Trophoblast cell (in vitro differentiated cells and primary cell): ENCODE measurements at regions not wholly inside any gene's neighbourhood (a gene's known extent, or its start where the extent isn't known, plus 50 kb on each side); places are given as distances from the start of the nearest gene placed in this dataset.

Experiments
- DNase-seq, 2 donors: peaks; one replicate each; pipeline ENCODE4 v3.0.0-alpha.2; 2016
- H2AFZ ChIP-seq: 2 replicates; pipeline ENCODE4 v1.6.1; 2013; ENCODE audit warnings: low read length, moderate library complexity, mild to moderate bottlenecking; ENCODE audit not compliant: insufficient read depth, poor library complexity
- H2AK5ac ChIP-seq: 2 replicates; pipeline ENCODE4 v1.6.1; 2013; ENCODE audit warnings: mild to moderate bottlenecking, low read length
- H2BK120ac ChIP-seq: 2 replicates; pipeline ENCODE4 v1.6.1; 2013; ENCODE audit warnings: low read length, mild to moderate bottlenecking, moderate library complexity; ENCODE audit not compliant: insufficient read depth, poor library complexity
- H2BK12ac ChIP-seq: 2 replicates; pipeline ENCODE4 v1.6.1; 2013; ENCODE audit warnings: mild to moderate bottlenecking, low read length, moderate library complexity
- H2BK5ac ChIP-seq: 2 replicates; pipeline ENCODE4 v1.6.1; 2013; ENCODE audit warnings: low read length, low read depth, moderate library complexity, mild to moderate bottlenecking; ENCODE audit not compliant: poor library complexity
- H3K14ac ChIP-seq: 2 replicates; pipeline ENCODE4 v1.6.1; 2013; ENCODE audit warnings: mild to moderate bottlenecking, low read length
- H3K18ac ChIP-seq: 2 replicates; pipeline ENCODE4 v1.6.1; 2013; ENCODE audit warnings: mild to moderate bottlenecking, low read length
- H3K23ac ChIP-seq: 2 replicates; pipeline ENCODE4 v1.6.1; 2013; ENCODE audit warnings: low read length
- H3K27ac ChIP-seq: 2 replicates; pipeline ENCODE4 v1.5.1; 2013; ENCODE audit warnings: low read depth, mild to moderate bottlenecking, inconsistent platforms, low read length, moderate library complexity
- H3K27me3 ChIP-seq: 2 replicates; pipeline ENCODE4 v1.6.1; 2013; ENCODE audit warnings: inconsistent platforms, mild to moderate bottlenecking, low read length, moderate library complexity; ENCODE audit not compliant: insufficient read depth
- H3K36me3 ChIP-seq, 2 experiments: 1 replicate in 1 of 2; 2 replicates in 1 of 2; pipeline ENCODE4 v1.6.1; 2013; ENCODE audit warnings: low read length in 2 of 2, mild to moderate bottlenecking in 2 of 2, moderate library complexity in 1 of 2; ENCODE audit not compliant: insufficient read depth in 2 of 2, control insufficient read depth in 1 of 2
- H3K4ac ChIP-seq: 2 replicates; pipeline ENCODE4 v1.6.1; 2013; ENCODE audit warnings: low read depth, mild to moderate bottlenecking, low read length, moderate library complexity
- H3K4me1 ChIP-seq, 2 experiments: 1 replicate in 1 of 2; 2 replicates in 1 of 2; pipeline ENCODE4 v1.6.1; 2013; ENCODE audit warnings: low read length in 2 of 2, mild to moderate bottlenecking in 2 of 2, moderate library complexity in 1 of 2; ENCODE audit not compliant: insufficient read depth in 2 of 2, control insufficient read depth in 1 of 2
- H3K4me2 ChIP-seq: 2 replicates; pipeline ENCODE4 v1.6.1; 2013; ENCODE audit warnings: inconsistent platforms, mild to moderate bottlenecking, low read length, moderate library complexity
- H3K4me3 ChIP-seq: 2 replicates; pipeline ENCODE4 v1.5.1; 2013; ENCODE audit warnings: mild to moderate bottlenecking, low read depth, low read length, inconsistent platforms
- H3K79me1 ChIP-seq: one replicate; pipeline ENCODE4 v1.6.1; 2013; ENCODE audit warnings: low read length
- H3K79me2 ChIP-seq: 2 replicates; pipeline ENCODE4 v1.6.1; 2013; ENCODE audit warnings: low read length, mild to moderate bottlenecking; ENCODE audit not compliant: control insufficient read depth, insufficient read depth, poor library complexity
- H3K9ac ChIP-seq: 2 replicates; pipeline ENCODE4 v1.6.1; 2013; ENCODE audit warnings: mild to moderate bottlenecking, low read length
- H3K9me3 ChIP-seq: 2 replicates; pipeline ENCODE4 v1.6.1; 2013; ENCODE audit warnings: low read depth, mild to moderate bottlenecking, control low read depth, inconsistent platforms, low read length; ENCODE audit not compliant: insufficient read depth
- H4K12ac ChIP-seq: 2 replicates; pipeline ENCODE4 v1.6.1; 2013; ENCODE audit warnings: low read depth, mild to moderate bottlenecking, low read length, moderate library complexity
- H4K8ac ChIP-seq: 2 replicates; pipeline ENCODE4 v1.6.1; 2013; ENCODE audit warnings: low read depth, mild to moderate bottlenecking, low read length, moderate library complexity
- H4K91ac ChIP-seq: one replicate; pipeline ENCODE4 v1.6.1; 2013; ENCODE audit warnings: low read depth, mild to moderate bottlenecking, low read length, moderate library complexity
- WGBS: extraction: QIAGEN DNeasy Blood & Tissue Kit; methylation state at CpG from one replicate; pipeline ENCODE4 v1.1.7; 2013; ENCODE audit warnings: missing lambda C conversion rate; ENCODE audit not compliant: insufficient read length, insufficient coverage; ENCODE audit errors: extremely low coverage; 5-methylcytosine and 5-hydroxymethylcytosine counted together

GRCh38 chr1:60903591-60903990 is 178.8 kb upstream of the NFIA start:
- no peaks in the 10 kb centered on the region for H3K9me3 ChIP-seq
- H3K36me3 ChIP-seq, result no peaks in the 10 kb centered on the region
- no peak overlapping the region for H3K4me3 ChIP-seq
- H2AK5ac ChIP-seq, result no peak overlapping the region
- no peak overlapping the region for H3K4me2 ChIP-seq
- H4K91ac ChIP-seq, result no peak overlapping the region
- H3K14ac ChIP-seq, result no peak overlapping the region
- no CpG with 5 or more reads among the region's 10 CpGs for WGBS
- peaks cover 0 to 2% of the 10 kb centered on the region in 2 experiments for H3K4me1 ChIP-seq
- H2BK120ac ChIP-seq, result no peak overlapping the region
- H3K23ac ChIP-seq, result no peak overlapping the region
- H3K18ac ChIP-seq, result no peak overlapping the region
- H2AFZ ChIP-seq, result no peak overlapping the region
- no peak overlapping the region for H4K8ac ChIP-seq
- no peaks in the 10 kb centered on the region for H3K79me1 ChIP-seq
- no peak overlapping the region for H3K27ac ChIP-seq
- H3K79me2 ChIP-seq, result no peaks in the 10 kb centered on the region
- H3K9ac ChIP-seq, result no peak overlapping the region
- H2BK12ac ChIP-seq, result no peak overlapping the region
- no peak overlapping the region for H2BK5ac ChIP-seq
- no peak overlapping the region for H4K12ac ChIP-seq
- no peak for DNase-seq
- no peak overlapping the region for H3K4ac ChIP-seq
- no peaks in the 10 kb centered on the region for H3K27me3 ChIP-seq

- Histone ChIP-seq H2BK120ac (no peak overlapping the region), H2BK12ac (no peak overlapping the region), H3K79me1 (no peaks in the 10 kb centered on the region), H4K91ac (no peak overlapping the region), H3K79me2 (no peaks in the 10 kb centered on the region), H3K4me3 (no peak overlapping the region), H3K27me3 (no peaks in the 10 kb centered on the region), H3K14ac (no peak overlapping the region), H2AFZ (no peak overlapping the region), H3K36me3 (no peaks in the 10 kb centered on the region), H3K9me3 (no peaks in the 10 kb centered on the region), H3K18ac (no peak overlapping the region), H3K4ac (no peak overlapping the region), H3K4me2 (no peak overlapping the region), H4K8ac (no peak overlapping the region), H2AK5ac (no peak overlapping the region), H4K12ac (no peak overlapping the region), H2BK5ac (no peak overlapping the region), H3K9ac (no peak overlapping the region), H3K23ac (no peak overlapping the region), H3K4me1 (no peaks in the 10 kb centered on the region), H3K27ac (no peak overlapping the region)
- WGBS, result no CpG with 5 or more reads among the region's 3 CpGs
- DNase-seq, result no peak
Measured at GRCh38 chr1:60899464-60899863, 182.9 kb upstream of the NFIA start.

GRCh38 chr1:60898987-60899386 is 183.4 kb upstream of the NFIA start:
- no peak overlapping the region for H2BK120ac ChIP-seq
- H3K27me3 ChIP-seq, result no peaks in the 10 kb centered on the region
- H4K12ac ChIP-seq, result no peak overlapping the region
- H2BK12ac ChIP-seq, result no peak overlapping the region
- peak in 1 of 2 donors; percentile 39 for DNase-seq
- H3K9ac ChIP-seq, result no peak overlapping the region
- no peak overlapping the region for H2AK5ac ChIP-seq
- no peak overlapping the region for H4K91ac ChIP-seq
- no peak overlapping the region for H3K4ac ChIP-seq
- no peak overlapping the region for H3K14ac ChIP-seq
- no peak overlapping the region for H2BK5ac ChIP-seq
- H3K18ac ChIP-seq, result no peak overlapping the region
- no peak overlapping the region for H3K27ac ChIP-seq
- H2AFZ ChIP-seq, result no peak overlapping the region
- no peaks in the 10 kb centered on the region for H3K9me3 ChIP-seq
- H3K79me2 ChIP-seq, result no peaks in the 10 kb centered on the region
- no peak overlapping the region for H4K8ac ChIP-seq
- H3K4me1 ChIP-seq, result no peaks in the 10 kb centered on the region
- whole genome bisulfite sequencing, result no CpG with 5 or more reads among the region's 4 CpGs
- H3K36me3 ChIP-seq, result no peaks in the 10 kb centered on the region
- H3K79me1 ChIP-seq, result no peaks in the 10 kb centered on the region
- no peak overlapping the region for H3K4me3 ChIP-seq
- H3K4me2 ChIP-seq, result no peak overlapping the region
- H3K23ac ChIP-seq, result no peak overlapping the region

GRCh38 chr1:60898413-60898812 is 183.9 kb upstream of the NFIA start:
- no peak overlapping the region for H3K27ac ChIP-seq
- H3K79me1 ChIP-seq, result no peaks in the 10 kb centered on the region
- peak; percentile 35 to 59 for DNase-seq
- H3K4me3 ChIP-seq, result no peak overlapping the region
- H3K4me1 ChIP-seq, result no peaks in the 10 kb centered on the region
- no peak overlapping the region for H2AFZ ChIP-seq
- no peak overlapping the region for H2BK5ac ChIP-seq
- H3K27me3 ChIP-seq, result no peaks in the 10 kb centered on the region
- H3K9me3 ChIP-seq, result no peaks in the 10 kb centered on the region
- H4K91ac ChIP-seq, result no peak overlapping the region
- no peaks in the 10 kb centered on the region for H3K79me2 ChIP-seq
- no peak overlapping the region for H2BK120ac ChIP-seq
- H3K23ac ChIP-seq, result no peak overlapping the region
- no peak overlapping the region for H3K14ac ChIP-seq
- WGBS, result no CpG with 5 or more reads among the region's 4 CpGs
- no peak overlapping the region for H4K12ac ChIP-seq
- no peak overlapping the region for H3K4me2 ChIP-seq
- no peak overlapping the region for H2AK5ac ChIP-seq
- H3K36me3 ChIP-seq, result no peaks in the 10 kb centered on the region
- H4K8ac ChIP-seq, result no peak overlapping the region
- no peak overlapping the region for H2BK12ac ChIP-seq
- no peak overlapping the region for H3K9ac ChIP-seq
- H3K18ac ChIP-seq, result no peak overlapping the region
- H3K4ac ChIP-seq, result no peak overlapping the region
